HG02759 (cell line): ENCODE measurements at regions not wholly inside any gene's neighbourhood (a gene's known extent, or its start where the extent isn't known, plus 50 kb on each side); places are given as distances from the start of the nearest gene placed in this dataset.

Experiments
- ATAC-seq: cut with Tn5 transposase; IDR thresholded peaks from one replicate; pipeline ENCODE4 v1.9.1; 2021; ENCODE audit warnings: mild to moderate bottlenecking, moderate library complexity; ENCODE audit not compliant: unreplicated experiment

DNA sequence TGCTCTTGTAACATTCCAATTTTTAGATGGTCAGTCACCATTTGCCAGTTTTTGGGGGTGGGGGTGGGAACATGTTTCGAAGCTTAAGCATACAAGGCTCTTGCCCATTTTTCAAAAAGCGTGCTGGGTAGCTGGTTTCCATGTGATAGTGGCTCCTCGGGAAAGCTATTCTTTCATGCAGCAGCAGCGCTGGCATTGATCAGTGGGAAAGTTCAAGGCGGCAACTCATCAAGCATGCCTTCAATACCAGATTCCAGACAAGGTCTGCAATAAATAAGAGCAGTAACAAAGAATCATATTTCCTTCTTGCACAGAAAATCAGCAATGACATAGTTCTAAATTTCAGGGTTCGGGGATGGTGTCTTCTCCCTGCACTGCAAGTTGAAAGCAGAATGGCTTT is 133.5 kb upstream of the ONECUT1 start:
- no peak for ATAC-seq

DNA sequence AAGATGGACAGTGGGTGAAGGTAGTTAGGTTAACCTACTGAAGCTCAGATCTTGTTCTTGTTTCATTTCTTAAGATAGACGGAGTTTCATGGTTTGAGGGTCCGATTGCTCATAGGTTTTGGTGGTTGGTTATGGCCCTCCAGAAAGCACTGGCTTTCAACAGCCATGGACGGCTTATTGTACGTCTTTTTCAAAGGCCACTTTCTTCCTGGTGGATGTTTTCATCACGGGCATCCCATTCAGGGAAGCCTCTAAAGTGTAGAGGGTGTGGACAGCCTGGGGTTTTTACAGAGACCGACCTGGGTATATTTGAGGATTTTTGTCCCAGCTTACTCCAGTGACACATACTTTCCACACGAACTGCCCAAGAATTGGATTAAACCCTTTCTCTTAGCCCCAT is 132.7 kb upstream of the ONECUT1 start:
- ATAC-seq: no peak

DNA sequence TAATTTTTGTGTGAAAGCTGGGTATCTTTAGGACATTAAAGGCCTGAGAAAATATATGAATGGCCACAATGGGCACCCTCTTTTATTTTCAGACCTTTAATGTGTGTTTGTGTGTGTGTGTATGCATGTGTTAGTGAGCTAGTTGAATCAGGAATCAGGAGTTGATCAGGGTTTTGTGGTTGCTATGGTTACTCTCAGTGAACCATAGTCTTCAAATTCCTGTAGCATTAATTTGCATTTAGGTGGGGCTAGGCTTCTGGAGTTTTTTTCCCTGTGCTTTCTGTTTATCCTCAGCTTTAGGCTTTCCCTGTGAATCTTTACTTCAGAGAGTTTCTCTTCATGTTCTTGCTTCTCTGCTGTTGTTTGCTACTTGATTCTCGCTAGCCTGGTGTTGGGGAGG is 122.0 kb upstream of the ONECUT1 start:
- no peak for ATAC-seq

DNA sequence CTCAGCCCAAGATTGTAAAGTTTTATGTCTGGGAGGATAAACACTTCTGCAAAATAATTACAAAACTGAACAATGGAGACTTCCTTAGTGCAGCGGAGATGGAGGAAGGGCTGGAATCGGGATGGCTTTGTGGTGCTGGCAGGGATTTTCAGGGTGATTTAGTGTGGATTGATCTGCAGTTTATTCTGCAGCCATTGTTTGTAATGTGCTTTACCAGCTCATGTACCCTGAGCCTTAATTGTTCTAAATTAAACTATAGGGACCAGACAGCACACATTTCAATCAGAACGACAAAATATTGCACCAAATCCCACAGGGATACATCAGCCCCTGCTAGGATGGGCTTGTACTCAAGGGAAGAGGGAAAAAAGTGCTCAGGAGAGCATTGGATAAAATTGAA is 103.2 kb upstream of the ONECUT1 start:
- ATAC-seq: no peak

DNA sequence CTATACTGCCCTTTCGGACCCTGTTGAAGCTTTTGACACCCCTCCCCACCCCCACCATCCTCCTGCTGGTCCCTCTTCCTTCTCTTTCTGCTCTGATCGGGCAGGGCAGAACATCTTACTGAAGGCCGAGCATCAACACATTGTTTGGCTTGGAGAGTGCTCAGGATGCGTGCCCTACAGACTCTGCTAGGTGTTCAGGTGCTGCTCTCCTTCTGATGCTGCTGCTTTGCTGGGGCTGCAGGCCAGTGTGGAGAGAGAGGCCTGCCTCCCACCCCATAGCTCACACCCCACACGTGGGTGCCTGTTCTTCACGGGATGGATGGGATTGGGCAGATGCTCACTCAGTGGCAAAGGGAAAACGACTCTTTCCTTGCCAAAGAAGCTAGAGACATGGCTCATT is 89.8 kb upstream of the ONECUT1 start:
- no peak for ATAC-seq

DNA sequence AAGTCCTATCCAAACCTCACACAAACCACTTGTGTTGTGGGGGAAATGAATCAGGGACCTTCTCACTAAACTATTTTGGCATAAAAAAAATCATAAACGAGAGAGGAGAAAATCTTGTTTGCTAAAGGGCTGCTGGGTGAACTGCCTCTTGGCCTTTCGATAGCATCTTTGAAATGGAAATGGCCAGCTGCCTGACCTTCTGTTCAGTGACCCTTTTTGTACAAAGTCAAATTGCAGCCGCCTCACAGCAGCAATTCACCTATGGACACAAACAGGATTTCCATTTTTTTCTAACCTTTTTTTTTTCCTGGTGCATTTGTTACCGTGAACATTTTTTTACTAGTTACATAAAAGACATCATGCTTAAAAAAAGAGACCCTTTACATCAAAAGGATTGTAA is 89.0 kb upstream of the ONECUT1 start:
- ATAC-seq: no peak

DNA sequence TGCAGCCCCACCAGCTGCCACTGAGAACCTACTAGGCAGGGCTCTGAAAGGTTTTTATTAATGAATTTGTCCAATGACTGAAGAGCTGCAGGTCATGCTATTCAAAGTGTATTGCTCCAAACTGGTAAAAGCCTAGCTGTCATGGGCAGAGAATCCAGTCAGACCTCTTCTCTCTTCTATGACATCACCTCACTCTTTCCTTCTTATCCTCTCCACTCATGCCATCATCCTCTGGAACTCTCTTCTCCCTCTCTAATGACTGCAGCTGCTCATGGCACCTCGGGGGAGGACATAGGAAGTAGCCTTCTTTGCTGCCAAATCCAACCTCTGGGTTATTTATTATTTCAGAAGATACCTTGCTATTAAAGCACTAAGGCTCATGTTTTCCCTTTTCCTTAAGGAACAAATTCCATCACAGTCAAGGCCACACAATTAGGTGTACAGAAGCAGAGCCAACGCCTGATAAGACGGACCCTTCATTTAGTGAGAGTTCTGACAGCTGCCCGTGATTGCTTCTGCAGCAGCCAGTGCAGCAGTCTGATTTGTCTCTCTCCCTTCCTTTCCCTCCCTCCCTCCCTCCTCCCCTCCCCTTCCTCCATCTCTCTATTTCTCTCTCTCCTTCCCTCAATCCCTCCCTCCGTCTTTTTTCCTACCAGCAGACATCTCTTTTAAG is 87.0 kb upstream of the ONECUT1 start:
- no peak for ATAC-seq

DNA sequence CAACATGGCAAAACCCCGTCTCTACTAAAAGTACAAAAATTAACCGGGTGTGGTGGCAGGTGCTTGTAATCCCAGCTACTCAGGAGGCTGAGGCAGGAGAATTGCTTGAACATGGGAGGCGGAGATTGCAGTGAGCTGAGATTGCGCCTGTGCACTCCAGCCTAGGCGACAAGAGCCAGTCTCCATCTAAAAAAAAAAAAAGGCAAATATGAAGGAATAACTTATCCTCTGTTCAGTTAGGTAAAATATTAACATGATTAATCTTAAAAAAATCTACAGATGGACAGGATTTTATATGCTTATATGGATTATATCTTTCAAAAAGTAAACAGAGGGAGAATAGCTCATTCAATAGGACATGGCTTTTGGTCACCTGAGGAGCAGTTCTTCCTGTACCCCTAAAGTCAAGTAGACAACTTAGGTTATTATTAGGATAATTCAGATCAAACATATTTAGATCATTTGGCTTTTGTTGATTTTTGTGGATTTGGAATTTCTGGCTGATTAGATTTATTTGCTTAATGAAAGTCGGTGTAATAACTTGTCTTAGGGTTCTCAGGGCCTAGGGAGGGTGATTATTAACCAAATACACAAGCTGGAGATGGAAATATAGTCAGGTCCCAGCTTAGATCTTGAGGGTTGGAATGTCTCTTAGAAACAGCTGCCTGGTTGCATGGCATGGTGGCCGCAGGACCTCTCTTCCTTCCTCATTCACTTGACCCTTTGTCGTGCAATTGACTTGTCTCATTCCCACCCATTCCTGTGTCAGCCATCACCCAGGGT is 82.1 kb upstream of the ONECUT1 start:
- no peak for ATAC-seq

DNA sequence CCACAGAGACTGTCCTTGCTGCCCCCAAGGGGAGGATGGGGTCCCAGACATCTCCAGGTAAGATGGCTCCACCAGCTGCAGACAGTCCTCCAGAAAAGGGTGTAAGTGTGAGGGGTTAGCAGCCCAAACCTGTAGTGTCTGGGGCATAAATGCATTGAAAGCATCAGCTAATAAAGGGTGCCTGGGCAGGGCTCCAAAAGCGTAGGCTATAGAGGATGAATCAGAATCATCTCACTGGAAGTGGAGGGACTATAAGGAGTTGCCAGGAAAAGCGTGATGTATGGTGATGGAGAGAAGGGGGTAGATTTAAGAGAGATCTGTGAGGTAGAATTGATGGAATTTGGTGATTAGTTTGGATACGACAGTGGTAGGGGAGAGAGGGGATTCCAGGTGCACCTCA is 79.9 kb upstream of the ONECUT1 start:
- no peak for ATAC-seq

DNA sequence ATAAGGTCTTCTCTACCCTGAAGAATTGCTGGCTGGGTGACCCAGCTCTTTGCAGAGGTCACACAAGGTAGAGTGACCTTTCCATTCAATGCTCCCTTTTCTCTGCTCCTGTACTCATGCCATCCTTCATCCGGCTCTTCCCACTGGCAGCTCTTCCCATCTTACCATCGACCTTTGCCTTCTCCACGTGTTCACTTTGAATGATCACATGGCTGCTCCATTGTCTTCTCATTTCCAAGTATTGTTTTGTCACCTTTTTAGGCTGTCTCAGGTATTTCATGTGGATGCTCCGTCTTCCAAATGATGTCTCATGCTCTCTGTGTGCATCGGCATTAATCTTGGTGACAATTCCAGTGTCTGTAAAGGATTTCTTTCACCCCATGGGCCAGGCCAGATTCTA is 76.6 kb upstream of the ONECUT1 start:
- no peak for ATAC-seq

DNA sequence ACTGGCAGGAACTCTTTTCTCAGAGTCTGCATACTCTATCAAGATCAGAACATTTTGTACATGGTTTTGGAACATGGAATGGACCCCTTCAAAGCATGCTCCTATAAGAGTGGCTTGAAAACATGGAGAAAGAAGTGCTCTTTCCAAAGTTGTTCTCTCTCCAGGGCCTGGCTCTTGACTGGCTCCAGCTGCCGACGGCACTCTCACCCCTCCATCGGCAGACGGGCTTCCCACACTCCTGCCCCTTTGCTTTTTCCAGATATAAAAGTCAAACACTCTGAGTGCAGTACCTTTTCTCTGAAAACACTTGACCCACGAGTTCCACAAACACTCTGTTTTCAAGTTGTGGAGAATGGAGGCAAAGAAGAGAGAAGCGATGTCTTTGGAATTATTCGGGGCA is 72.5 kb upstream of the ONECUT1 start:
- no peak for ATAC-seq

DNA sequence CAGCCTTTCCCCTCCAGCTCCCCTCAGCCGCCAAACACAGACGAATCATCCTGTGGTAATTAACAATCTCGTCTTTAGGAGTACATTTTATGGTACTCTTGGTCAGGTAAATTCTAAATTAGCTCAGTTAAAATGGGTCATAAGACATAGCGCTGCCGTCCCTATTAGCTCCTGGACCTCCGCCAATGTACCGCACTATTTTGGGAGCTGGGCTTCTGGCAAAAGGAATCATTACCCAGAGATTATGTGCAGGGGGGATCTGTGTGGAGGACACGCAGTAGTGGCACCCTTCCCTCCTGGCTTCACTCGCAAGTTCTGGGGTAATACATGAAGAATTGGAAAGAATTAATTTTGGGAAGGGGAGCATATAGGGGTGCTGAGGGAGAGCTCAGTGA is 68.6 kb upstream of the ONECUT1 start:
- no peak for ATAC-seq

DNA sequence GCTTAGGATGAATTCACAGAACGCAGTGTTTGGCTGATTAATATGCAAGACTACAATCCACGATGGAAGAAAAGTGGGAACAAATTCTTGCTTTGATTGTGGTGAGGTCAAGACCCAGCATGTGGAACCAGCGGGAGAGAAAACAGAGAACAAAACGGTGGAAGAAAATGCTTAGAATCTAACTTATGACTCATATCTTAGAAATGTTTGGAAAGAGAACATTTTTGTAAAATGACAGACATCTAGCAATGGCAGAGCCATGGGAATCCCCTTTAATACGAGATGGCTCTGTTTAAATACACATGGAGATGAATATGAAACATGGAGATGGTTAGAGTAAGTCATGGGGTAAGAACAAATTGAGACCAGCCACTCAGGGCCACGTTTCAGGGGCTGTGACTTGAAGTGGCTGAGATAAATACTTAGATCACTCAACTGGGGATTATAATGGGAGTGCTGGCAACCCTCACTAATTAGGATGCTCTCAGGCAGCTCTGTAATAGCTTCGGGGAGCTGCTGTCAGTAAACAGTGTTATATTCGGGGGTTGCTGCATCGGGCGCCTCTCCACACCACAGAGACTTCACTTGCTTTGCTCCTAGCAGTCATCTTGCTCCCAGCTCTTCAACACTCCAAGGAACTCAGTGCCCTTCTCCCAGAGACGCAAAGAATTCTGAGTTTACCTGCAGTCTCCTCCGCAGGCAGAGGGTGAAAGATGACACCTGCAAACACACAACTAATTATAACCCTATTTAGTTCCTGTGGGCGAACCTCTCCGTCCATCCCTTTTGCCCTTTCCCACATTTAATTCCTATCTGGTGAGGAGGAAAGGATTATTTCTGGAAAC is 68.0 kb upstream of the ONECUT1 start:
- no peak for ATAC-seq

DNA sequence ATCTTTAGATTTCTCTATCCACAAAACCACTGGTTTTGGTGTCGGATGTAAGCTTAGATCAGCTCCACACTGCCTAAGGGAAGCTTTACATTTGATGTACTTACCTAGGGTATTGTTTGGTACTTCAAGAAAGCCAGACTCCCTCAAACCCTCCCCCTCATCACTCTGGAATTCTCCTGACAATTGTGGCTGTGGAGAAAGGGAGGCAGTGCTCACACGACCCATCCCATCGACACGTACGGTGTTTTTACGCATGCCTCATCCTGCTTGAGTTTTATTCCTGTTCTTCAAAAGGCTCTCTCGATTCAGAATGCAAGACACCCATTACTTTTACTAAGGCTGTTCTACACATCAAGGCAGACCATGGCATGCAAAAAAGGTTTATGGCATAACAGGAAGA is 67.3 kb upstream of the ONECUT1 start:
- no peak for ATAC-seq

DNA sequence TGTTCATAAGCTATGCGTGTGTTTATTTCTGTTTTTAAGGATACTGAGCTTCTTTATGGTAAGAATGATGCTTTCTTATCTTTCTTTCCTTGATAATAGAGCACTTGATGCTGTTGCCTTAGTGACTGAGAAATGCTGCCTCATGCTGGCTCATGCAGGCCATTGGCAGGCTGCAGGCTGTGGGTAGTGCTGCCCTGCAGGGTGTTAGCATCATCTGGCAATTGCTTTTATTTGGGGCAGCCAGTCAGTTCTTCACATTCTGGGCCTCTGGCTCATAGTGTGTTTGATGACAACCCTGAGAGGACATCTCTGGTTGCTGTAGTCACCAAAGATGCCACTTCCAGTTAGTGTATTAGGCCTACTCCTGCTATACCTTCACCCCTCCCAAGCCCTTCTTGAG is 66.2 kb upstream of the ONECUT1 start:
- no peak for ATAC-seq

DNA sequence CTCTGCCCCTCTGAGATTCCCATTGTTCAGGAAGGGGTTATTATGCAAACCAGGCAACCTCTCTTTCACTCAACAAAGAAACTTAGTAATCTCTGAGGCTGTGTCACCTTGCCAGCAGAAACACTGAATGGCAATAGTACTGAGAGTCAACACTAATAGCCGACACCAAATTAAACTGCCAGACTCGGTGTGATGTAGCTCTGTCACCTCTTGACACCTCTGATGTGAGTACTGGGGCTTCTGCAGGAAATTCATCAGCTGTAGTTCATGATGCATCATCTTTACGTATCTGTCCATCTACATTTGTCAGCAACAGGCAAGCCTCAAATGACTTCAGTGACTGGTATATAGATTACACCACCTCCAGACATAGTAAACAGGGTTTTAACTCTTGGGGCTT is 65.0 kb upstream of the ONECUT1 start:
- ATAC-seq: no peak

DNA sequence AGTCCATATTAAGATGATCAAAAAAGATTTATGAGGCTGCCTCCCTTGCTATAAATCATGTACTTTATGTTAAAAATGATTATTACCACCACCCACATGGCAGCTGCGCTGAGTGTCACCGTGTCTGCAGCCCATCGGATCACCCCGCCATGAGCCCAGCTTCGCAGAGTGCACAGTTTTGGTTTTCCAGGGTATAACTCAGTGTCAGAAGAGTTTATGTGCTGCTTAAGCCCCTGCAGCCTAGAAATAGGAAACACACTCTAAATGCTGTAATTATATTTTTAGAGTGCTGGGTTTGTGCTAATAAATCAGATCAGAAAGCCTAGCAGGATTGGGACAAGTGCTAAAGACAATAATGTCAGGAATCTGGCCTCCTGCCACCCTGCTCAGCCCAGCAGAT is 54.7 kb upstream of the ONECUT1 start:
- ATAC-seq: no peak
